Lung (tissue), 11 donors: ENCODE measurements at regions not wholly inside any gene's neighbourhood (a gene's known extent, or its start where the extent isn't known, plus 50 kb on each side); places are given as distances from the start of the nearest gene placed in this dataset.
"Not testable (repeated sequence)": the region's sequence is repeated elsewhere in the genome, so short reads cannot be mapped to it uniquely, and the experiment has no call there.

Source experiments
- ATAC-seq: fragments of 200-7000 bp; cut with Tn5 transposase; one replicate; pipeline ENCODE4 v1.9.1; 2020; ENCODE audit warnings: moderate number of reproducible peaks; ENCODE audit not compliant: insufficient read depth, low FRiP score
- DNase-seq, 3 donors: peaks; one replicate each; pipeline ENCODE4 v3.0.0-alpha.2; 2013 to 2017
- H3K27ac ChIP-seq, 2 donors: one replicate each; pipeline ENCODE4 v1.5.1; 2013; ENCODE audit warnings: mild to moderate bottlenecking in 2 of 2, moderate library complexity in 2 of 2, control low read depth in 1 of 2, inconsistent platforms in 1 of 2, low read depth in 1 of 2, low read length in 1 of 2
- H3K27me3 ChIP-seq, 3 donors: one replicate each; pipeline ENCODE4 v1.5.1; 2013; ENCODE audit warnings: low read length in 2 of 3; ENCODE audit not compliant: control insufficient read depth in 3 of 3, insufficient read depth in 3 of 3
- H3K36me3 ChIP-seq, 4 donors: one replicate each; pipeline ENCODE4 v1.5.1; 2013; ENCODE audit warnings: low read length in 4 of 4, mild to moderate bottlenecking in 1 of 4, moderate library complexity in 1 of 4; ENCODE audit not compliant: control insufficient read depth in 4 of 4, insufficient read depth in 4 of 4
- H3K4me1 ChIP-seq, 5 donors: one replicate each; pipeline ENCODE4 v1.5.1; 2013; ENCODE audit warnings: low read length in 5 of 5, mild to moderate bottlenecking in 2 of 5, moderate library complexity in 1 of 5; ENCODE audit not compliant: control insufficient read depth in 5 of 5, insufficient read depth in 5 of 5
- H3K4me3 ChIP-seq: one replicate; pipeline ENCODE4 v1.5.1; 2013; ENCODE audit warnings: mild to moderate bottlenecking, control low read depth, moderate library complexity
- H3K9ac ChIP-seq, 2 donors: one replicate each; pipeline ENCODE4 v1.5.1; 2013; ENCODE audit warnings: low read length in 2 of 2, control low read depth in 1 of 2; ENCODE audit not compliant: insufficient read depth in 1 of 2
- H3K9me3 ChIP-seq, 4 donors: one replicate each; pipeline ENCODE4 v1.5.1; 2013; ENCODE audit warnings: low read length in 3 of 4, mild to moderate bottlenecking in 1 of 4, moderate library complexity in 1 of 4; ENCODE audit not compliant: control insufficient read depth in 4 of 4, insufficient read depth in 3 of 4
- CTCF ChIP-seq: IDR thresholded peaks from 2 replicates; pipeline ENCODE4 v1.5.1; 2012; ENCODE audit warnings: mild to moderate bottlenecking; ENCODE audit errors: control extremely low read depth, extremely low read depth
- WGBS, 2 donors: extraction: QIAGEN DNeasy Blood & Tissue Kit; methylation state at CpG; one replicate each; pipeline ENCODE4 v1.1.7; 2013; 5-methylcytosine and 5-hydroxymethylcytosine counted together
- donor health status: control.
- donor health status: control.
- donor health status: Bipolar disorder and iron deficiency.
- donor health status: healthy.
- donor health status: DM: yes; HTN: yes; CAD: no.

DNA sequence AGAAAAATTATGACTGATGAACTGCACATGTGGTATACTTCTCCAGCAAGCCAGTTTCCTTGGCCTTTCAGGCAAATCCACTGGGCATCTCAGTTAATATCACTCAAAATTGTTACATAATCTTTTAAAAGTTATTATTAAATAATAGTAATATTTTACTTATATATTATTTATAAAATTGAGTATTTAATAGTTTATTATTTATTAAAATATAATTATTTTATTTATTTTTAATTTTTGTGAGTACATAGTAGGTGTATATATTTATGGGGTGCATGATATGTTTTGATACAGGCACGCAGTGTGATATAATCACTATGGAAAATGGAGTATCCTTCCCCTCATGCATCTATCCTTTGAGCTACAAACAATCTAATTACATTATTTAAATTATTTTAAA, 384.1 kb upstream of the LRFN5 start:
- ATAC-seq (no peak), DNase-seq (no peak)
- H3K9me3 ChIP-seq = no peaks in the 10 kb centered on the region
- no peak overlapping the region for H3K27ac ChIP-seq
- H3K9ac ChIP-seq = no peak overlapping the region
- 86 to 94% methylated on average over 1 of the region's 1 CpG for WGBS, 2 donors
- no peaks in the 10 kb centered on the region for H3K36me3 ChIP-seq
- TF ChIP-seq CTCF = no peak
- H3K4me1 ChIP-seq = no peaks in the 10 kb centered on the region
- no peaks in the 10 kb centered on the region for H3K27me3 ChIP-seq
- H3K4me3 ChIP-seq = no peak overlapping the region

DNA sequence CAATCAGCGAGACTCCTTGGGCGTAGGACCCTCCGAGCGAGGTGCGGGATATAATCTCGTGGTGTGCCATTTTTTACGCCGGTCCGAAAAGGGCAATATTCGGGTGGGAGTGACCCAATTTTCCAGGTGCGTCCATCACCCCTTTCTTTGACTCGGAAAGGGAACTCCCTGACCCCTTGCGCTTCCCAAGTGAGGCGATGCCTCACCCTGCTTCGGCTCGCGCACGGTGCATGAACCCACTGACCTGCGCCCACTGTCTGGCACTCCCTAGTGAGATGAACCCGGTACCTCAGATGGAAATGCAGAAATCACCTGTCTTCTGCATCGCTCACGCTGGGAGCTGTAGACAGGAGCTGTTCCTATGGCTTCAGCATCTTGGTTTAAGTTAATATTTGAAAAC, 391.7 kb upstream of the LRFN5 start:
- H3K36me3 ChIP-seq, H3K4me3 ChIP-seq, DNase-seq, H3K27ac ChIP-seq, H3K9ac ChIP-seq, H3K9me3 ChIP-seq, H3K4me1 ChIP-seq, H3K27me3 ChIP-seq, ATAC-seq: not testable (repeated sequence)
- WGBS, 2 donors = 95 to 97% methylated on average over 22 of the region's 22 CpGs

GRCh38 chr14:41201696-41202095, 405.0 kb upstream of the LRFN5 start:
- Histone ChIP-seq H3K4me3 (no peak overlapping the region), H3K27me3 (no peaks in the 10 kb centered on the region), H3K9me3 (no peaks in the 10 kb centered on the region), H3K9ac (no peak overlapping the region), H3K27ac (no peak overlapping the region), H3K4me1 (no peaks in the 10 kb centered on the region), H3K36me3 (no peaks in the 10 kb centered on the region)
- 33 to 48% methylated on average over 3 of the region's 3 CpGs for WGBS, 2 donors
- no peak for TF ChIP-seq CTCF
- ATAC-seq (no peak), DNase-seq (no peak)

GRCh38 chr14:41187868-41188267, 418.8 kb upstream of the LRFN5 start:
- Histone ChIP-seq H3K9me3 (peaks cover 0 to 3% (median 0%) of the 10 kb centered on the region in 4 donors), H3K4me1 (no peaks in the 10 kb centered on the region), H3K9ac (no peak overlapping the region), H3K27ac (no peak overlapping the region), H3K4me3 (no peak overlapping the region), H3K36me3 (no peaks in the 10 kb centered on the region), H3K27me3 (no peaks in the 10 kb centered on the region)
- ATAC-seq (no peak), DNase-seq (no peak)
- WGBS, 2 donors = 50 to 75% methylated on average over 3 of the region's 3 CpGs
- no peak for TF ChIP-seq CTCF
